Heart left ventricle (tissue), 13 donors: ENCODE measurements at regions not wholly inside any gene's neighbourhood (a gene's known extent, or its start where the extent isn't known, plus 50 kb on each side); places are given as distances from the start of the nearest gene placed in this dataset.

Source experiments
- CTCF ChIP-seq, 12 donors: fragments of 200-600 bp; sonication (generic) in 4 of 12; IDR thresholded peaks; one replicate each; pipeline versions ENCODE4 v1.5.0 to v1.8.0; 2018 to 2022; ENCODE audit warnings: antibody characterized with exemption in 12 of 12, mild to moderate bottlenecking in 5 of 12
- POLR2A ChIP-seq, 2 donors: fragments of 450-650 bp; IDR thresholded peaks; one replicate each; pipeline ENCODE4 v1.6.1; 2017; ENCODE audit warnings: antibody characterized with exemption in 2 of 2, mild to moderate bottlenecking in 2 of 2, moderate library complexity in 2 of 2
- donor health status: ischemic (EF 13 %, LVEDD 7.1; RV severe dilation, severe dysfunction).
- donor health status: DM: no; HTN: yes; CAD: no.
- donor health status: DM: no; HTN: no; CAD: no.
- donor health status: ischemic (EF 25% LVEDD 6.9; RV normal size, moderate dysfunction).
- donor health status: ischemic (EF 25% LVEDD 5.7; RV mildly dilated, moderate dysfunction).
- donor health status: ischemic (EF 35%, LVEDD 5.7; RV mildly dilated, moderate dysfunction).
- donor health status: nonischemic (EF 11% LVEDD 7.7; RV severe dilation, severe dysfunction).
- donor health status: DM: yes; HTN: yes; CAD: no.
- donor health status: PGD.
- donor health status: ischemic (EF 29% LVEDD 5.4; RV normal size, mild dysfunction).
- donor health status: nonischemic (EF 23%, LVEDD 6.1; RV moderate dilation, normal function).

GRCh38 chr12:13404111-13404628 lies 207.6 kb downstream of the EMP1 start:
- TF ChIP-seq CTCF (IDR thresholded peaks at IDR 0.05) = no peak
- no peak for TF ChIP-seq POLR2A (IDR thresholded peaks at IDR 0.05)
